Fibroblast of villous mesenchyme (primary cell): ENCODE measurements at regions not wholly inside any gene's neighbourhood (a gene's known extent, or its start where the extent isn't known, plus 50 kb on each side); places are given as distances from the start of the nearest gene placed in this dataset.

Experiments
- DNase-seq: peaks from one replicate; pipeline ENCODE4 v3.0.0-alpha.2; 2010; ENCODE audit warnings: low read depth
- H3K4me3 ChIP-seq: 2 replicates; pipeline ENCODE4 v1.5.1; 2011; ENCODE audit warnings: low read depth, mild to moderate bottlenecking, low read length
- CTCF ChIP-seq: IDR thresholded peaks from 2 replicates; pipeline ENCODE4 v1.5.1; 2012; ENCODE audit warnings: low read depth, mild to moderate bottlenecking, low read length; ENCODE audit not compliant: insufficient read depth

GRCh38 chr10:133025558-133026090 is 62.1 kb upstream of the ADGRA1 start:
- TF ChIP-seq CTCF = no peak
- no peak overlapping the region for H3K4me3 ChIP-seq
- no peak for DNase-seq

GRCh38 chr10:133024704-133025557 is 62.8 kb upstream of the ADGRA1 start:
- H3K4me3 ChIP-seq = no peak overlapping the region
- no peak for DNase-seq
- no peak for TF ChIP-seq CTCF

GRCh38 chr10:133023216-133023843 is 64.4 kb upstream of the ADGRA1 start:
- DNase-seq = no peak
- H3K4me3 ChIP-seq = no peak overlapping the region
- TF ChIP-seq CTCF = no peak

GRCh38 chr10:133022776-133023100 is 65.0 kb upstream of the ADGRA1 start:
- DNase-seq = no peak
- H3K4me3 ChIP-seq = no peak overlapping the region
- TF ChIP-seq CTCF = no peak

GRCh38 chr10:133021963-133022775 is 65.6 kb upstream of the ADGRA1 start:
- DNase-seq = no peak
- H3K4me3 ChIP-seq = no peak overlapping the region
- no peak for TF ChIP-seq CTCF

GRCh38 chr10:133021116-133021962 is 66.4 kb upstream of the ADGRA1 start:
- no peak for DNase-seq
- no peak overlapping the region for H3K4me3 ChIP-seq
- no peak for TF ChIP-seq CTCF
